Astrocyte (in vitro differentiated cells and primary cell): ENCODE measurements at regions not wholly inside any gene's neighbourhood (a gene's known extent, or its start where the extent isn't known, plus 50 kb on each side); places are given as distances from the start of the nearest gene placed in this dataset.

ENCODE experiments used
- DNase-seq: peaks from one replicate; pipeline ENCODE4 v3.0.0-alpha.2; 2010; ENCODE audit warnings: low read depth
- FAIRE-seq: peaks from 2 replicates; lab custom pipeline; 2011; peaks lifted over from hg19 to GRCh38; lab: Jason Lieb, UNC
- H2AFZ ChIP-seq: 2 replicates; pipeline ENCODE4 v1.6.0; 2012; ENCODE audit warnings: low read depth, low read length, inconsistent platforms
- H3K27ac ChIP-seq: 2 replicates; pipeline ENCODE4 v1.5.1; 2011; ENCODE audit warnings: low read depth, low read length, inconsistent platforms
- H3K27me3 ChIP-seq: 2 replicates; pipeline ENCODE4 v1.6.0; 2011; ENCODE audit warnings: low read length, inconsistent platforms; ENCODE audit not compliant: insufficient read depth
- H3K36me3 ChIP-seq: 2 replicates; pipeline ENCODE4 v1.5.1; 2011; ENCODE audit warnings: low read length, inconsistent platforms; ENCODE audit not compliant: insufficient read depth
- H3K4me1 ChIP-seq: 2 replicates; pipeline ENCODE4 v1.5.1; 2011; ENCODE audit warnings: low read length, inconsistent platforms; ENCODE audit not compliant: insufficient read depth
- H3K4me2 ChIP-seq: 2 replicates; pipeline ENCODE4 v1.6.0; 2012; ENCODE audit warnings: low read length, inconsistent platforms
- H3K4me3 ChIP-seq: 2 replicates; pipeline ENCODE4 v1.5.1; 2011; ENCODE audit warnings: low read depth, mild to moderate bottlenecking, low read length, inconsistent platforms; ENCODE audit not compliant: insufficient read depth
- H3K79me2 ChIP-seq: 2 replicates; pipeline ENCODE4 v1.6.0; 2012; ENCODE audit warnings: mild to moderate bottlenecking, low read length, inconsistent platforms; ENCODE audit not compliant: insufficient read depth
- H3K9ac ChIP-seq: 2 replicates; pipeline ENCODE4 v1.6.0; 2012; ENCODE audit warnings: mild to moderate bottlenecking, low read length, inconsistent platforms
- H3K9me3 ChIP-seq: 2 replicates; pipeline ENCODE4 v1.5.1; 2012; ENCODE audit warnings: low read depth, mild to moderate bottlenecking, low read length, inconsistent platforms; ENCODE audit not compliant: insufficient read depth
- H4K20me1 ChIP-seq: 2 replicates; pipeline ENCODE4 v1.6.0; 2012; ENCODE audit warnings: low read length, inconsistent platforms; ENCODE audit not compliant: insufficient read depth
- H3K27ac Mint-ChIP-seq: one replicate; pipeline ENCODE4 v1.8.0; 2021; ENCODE audit warnings: mild to moderate bottlenecking, mixed read lengths; ENCODE audit not compliant: unreplicated experiment
- H3K27me3 Mint-ChIP-seq: one replicate; pipeline ENCODE4 v1.8.0; 2021; ENCODE audit warnings: low read depth, mixed read lengths; ENCODE audit not compliant: unreplicated experiment
- H3K36me3 Mint-ChIP-seq: one replicate; pipeline ENCODE4 v1.8.0; 2021; ENCODE audit warnings: low read depth, mixed read lengths; ENCODE audit not compliant: unreplicated experiment
- H3K4me1 Mint-ChIP-seq: one replicate; pipeline ENCODE4 v1.8.0; 2021; ENCODE audit warnings: low read depth, mixed read lengths; ENCODE audit not compliant: unreplicated experiment
- H3K4me3 Mint-ChIP-seq: one replicate; pipeline ENCODE4 v1.8.0; 2021; ENCODE audit warnings: mild to moderate bottlenecking, moderate library complexity, mixed read lengths; ENCODE audit not compliant: unreplicated experiment
- H3K9me3 Mint-ChIP-seq: one replicate; pipeline ENCODE4 v1.8.0; 2021; ENCODE audit warnings: mild to moderate bottlenecking, mixed read lengths; ENCODE audit not compliant: unreplicated experiment
- CTCF ChIP-seq: IDR thresholded peaks from 2 replicates; pipeline ENCODE4 v1.5.1; 2011; ENCODE audit warnings: low read depth, mild to moderate bottlenecking, inconsistent platforms, low read length, moderate library complexity; ENCODE audit not compliant: insufficient read depth
- EZH2 ChIP-seq: IDR thresholded peaks from 2 replicates; pipeline ENCODE4 v1.6.1; 2012; ENCODE audit warnings: mild to moderate bottlenecking, low read length, inconsistent platforms; ENCODE audit not compliant: insufficient read depth

- no peak for TF ChIP-seq EZH2
- TF ChIP-seq CTCF, result no peak
- FAIRE-seq, result no peak
Observed at GRCh38 chr4:23483320-23483960, 406.4 kb downstream of the PPARGC1A start.

GRCh38 chr4:23481566-23481965, 408.3 kb downstream of the PPARGC1A start:
- TF ChIP-seq CTCF (no peak), EZH2 (no peak)
- no peak for FAIRE-seq

More at GRCh38 chr4:23483320-23483960, 406.4 kb downstream of the PPARGC1A start:
- no peaks in the 10 kb centered on the region for H3K27me3 Mint-ChIP-seq
- no peak overlapping the region for H3K9ac ChIP-seq
- H3K4me3 Mint-ChIP-seq, result no peak overlapping the region
- H3K4me1 ChIP-seq, result no peaks in the 10 kb centered on the region
- no peak overlapping the region for H3K27ac ChIP-seq
- DNase-seq, result no peak
- no peaks in the 10 kb centered on the region for H3K9me3 Mint-ChIP-seq
- peaks cover 2% of the 10 kb centered on the region for H3K4me1 Mint-ChIP-seq
- H2AFZ ChIP-seq, result no peak overlapping the region
- no peaks in the 10 kb centered on the region for H4K20me1 ChIP-seq
- H3K4me2 ChIP-seq, result no peak overlapping the region
- H3K4me3 ChIP-seq, result no peak overlapping the region
- no peaks in the 10 kb centered on the region for H3K9me3 ChIP-seq
- no peak overlapping the region for H3K27ac Mint-ChIP-seq
- H3K36me3 ChIP-seq, result no peaks in the 10 kb centered on the region
- H3K79me2 ChIP-seq, result no peaks in the 10 kb centered on the region
- H3K27me3 ChIP-seq, result no peaks in the 10 kb centered on the region
- no peaks in the 10 kb centered on the region for H3K36me3 Mint-ChIP-seq

GRCh38 chr4:23477905-23478304, 411.9 kb downstream of the PPARGC1A start:
- TF ChIP-seq EZH2, result no peak
- no peak for TF ChIP-seq CTCF
- H3K27me3 Mint-ChIP-seq, result no peaks in the 10 kb centered on the region
- H3K9me3 Mint-ChIP-seq, result no peaks in the 10 kb centered on the region
- H3K4me2 ChIP-seq, result no peak overlapping the region
- no peaks in the 10 kb centered on the region for H3K4me1 Mint-ChIP-seq
- no peaks in the 10 kb centered on the region for H3K36me3 ChIP-seq
- H3K9me3 ChIP-seq, result no peaks in the 10 kb centered on the region
- no peak for DNase-seq
- no peaks in the 10 kb centered on the region for H3K4me1 ChIP-seq
- no peaks in the 10 kb centered on the region for H4K20me1 ChIP-seq
- no peak overlapping the region for H3K27ac ChIP-seq
- no peak for FAIRE-seq
- H3K27ac Mint-ChIP-seq, result no peak overlapping the region
- H3K27me3 ChIP-seq, result no peaks in the 10 kb centered on the region
- H3K4me3 Mint-ChIP-seq, result no peak overlapping the region
- no peak overlapping the region for H3K4me3 ChIP-seq
- no peak overlapping the region for H3K9ac ChIP-seq
- no peaks in the 10 kb centered on the region for H3K36me3 Mint-ChIP-seq
- H2AFZ ChIP-seq, result no peak overlapping the region
- no peaks in the 10 kb centered on the region for H3K79me2 ChIP-seq

More at GRCh38 chr4:23481566-23481965, 408.3 kb downstream of the PPARGC1A start:
- Histone ChIP-seq H2AFZ (no peak overlapping the region), H3K36me3 (no peaks in the 10 kb centered on the region), H3K9me3 (no peaks in the 10 kb centered on the region), H3K4me2 (no peak overlapping the region), H4K20me1 (no peaks in the 10 kb centered on the region), H3K4me1 (no peaks in the 10 kb centered on the region), H3K4me3 (no peak overlapping the region), H3K27ac (no peak overlapping the region), H3K79me2 (no peaks in the 10 kb centered on the region), H3K27me3 (no peaks in the 10 kb centered on the region), H3K9ac (no peak overlapping the region)
- no peaks in the 10 kb centered on the region for H3K36me3 Mint-ChIP-seq
- H3K4me3 Mint-ChIP-seq, result no peak overlapping the region
- H3K27me3 Mint-ChIP-seq, result no peaks in the 10 kb centered on the region
- no peak overlapping the region for H3K27ac Mint-ChIP-seq
- peaks cover 2% of the 10 kb centered on the region for H3K4me1 Mint-ChIP-seq
- H3K9me3 Mint-ChIP-seq, result no peaks in the 10 kb centered on the region
- DNase-seq, result no peak
